ENCODE measurements at regions not wholly inside any gene's neighbourhood (a gene's known extent, or its start where the extent isn't known, plus 50 kb on each side); places are given as distances from the start of the nearest gene placed in this dataset.

DNA sequence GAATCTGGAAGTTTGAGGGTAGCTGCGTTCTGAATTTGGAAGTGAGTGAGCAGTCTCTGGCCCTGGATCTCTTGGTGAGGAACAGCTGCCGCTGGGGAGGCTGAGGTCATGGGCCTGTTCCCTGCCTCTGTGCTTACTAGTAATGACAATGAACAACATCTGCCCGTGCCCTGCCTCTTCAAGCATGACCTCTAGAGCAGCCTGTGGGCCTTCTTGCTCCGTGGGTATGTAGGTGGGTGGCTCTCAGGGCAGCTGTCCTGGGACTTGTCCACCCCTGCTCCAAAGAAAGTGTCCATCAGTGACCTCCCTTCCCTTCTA, 186.2 kb downstream of the CXCL12 start:
- DNase-seq (ENCODE audit: low read depth) = no peak

DNA sequence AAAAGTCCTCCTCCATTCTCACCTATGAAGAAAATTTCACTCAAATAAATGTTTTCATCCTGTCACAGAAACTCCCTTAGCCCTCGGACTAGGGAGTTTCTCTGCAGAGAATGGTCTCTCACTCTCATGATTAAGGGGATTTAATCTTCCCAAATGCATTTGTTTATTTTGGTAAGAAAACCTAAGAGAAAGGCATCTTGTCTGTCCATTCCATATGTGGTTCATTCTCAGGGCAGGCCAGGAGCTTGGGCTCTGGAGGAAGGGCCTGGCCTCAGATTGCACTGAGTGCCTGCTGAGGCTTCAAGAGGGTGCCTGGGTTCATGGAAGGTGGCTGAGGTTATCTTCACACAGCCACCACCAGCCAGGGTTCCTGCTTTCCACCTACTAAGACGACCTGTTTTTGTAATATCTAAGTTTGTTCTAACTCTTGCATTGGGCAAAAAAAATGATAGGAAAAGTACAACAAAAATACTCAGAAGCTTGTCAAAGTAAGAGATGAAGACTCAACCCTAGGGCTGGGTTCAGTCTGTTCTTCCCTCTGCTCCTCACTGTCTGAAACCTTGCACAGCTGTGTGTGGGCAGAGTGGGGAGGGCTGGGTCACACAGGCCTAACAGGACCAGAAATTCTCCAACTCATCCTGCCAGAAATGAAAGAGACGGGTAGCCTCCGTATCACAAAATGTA, 186.7 kb downstream of the CXCL12 start:
- DNase-seq (ENCODE audit: low read depth) = no peak

DNA sequence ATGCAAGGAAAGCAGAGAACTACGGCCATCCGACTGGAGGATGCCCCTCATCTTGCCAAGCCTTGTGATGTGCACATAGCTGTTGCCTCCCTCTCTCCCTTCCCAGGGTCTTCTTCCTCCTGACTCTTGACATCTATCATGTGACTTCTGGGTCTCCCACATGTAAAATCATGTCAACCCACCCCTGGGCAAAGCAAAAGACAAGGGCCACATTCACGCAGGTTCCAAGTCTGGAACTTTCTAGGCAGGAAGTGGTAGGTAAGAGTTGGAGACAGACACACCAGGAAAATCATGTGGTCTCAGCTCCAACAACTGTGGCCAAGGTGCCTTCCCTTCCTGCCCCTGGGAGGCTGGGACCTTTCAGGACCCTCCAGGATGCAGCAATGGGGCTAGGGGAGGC, 187.3 kb downstream of the CXCL12 start:
- DNase-seq (ENCODE audit: low read depth) = no peak

DNA sequence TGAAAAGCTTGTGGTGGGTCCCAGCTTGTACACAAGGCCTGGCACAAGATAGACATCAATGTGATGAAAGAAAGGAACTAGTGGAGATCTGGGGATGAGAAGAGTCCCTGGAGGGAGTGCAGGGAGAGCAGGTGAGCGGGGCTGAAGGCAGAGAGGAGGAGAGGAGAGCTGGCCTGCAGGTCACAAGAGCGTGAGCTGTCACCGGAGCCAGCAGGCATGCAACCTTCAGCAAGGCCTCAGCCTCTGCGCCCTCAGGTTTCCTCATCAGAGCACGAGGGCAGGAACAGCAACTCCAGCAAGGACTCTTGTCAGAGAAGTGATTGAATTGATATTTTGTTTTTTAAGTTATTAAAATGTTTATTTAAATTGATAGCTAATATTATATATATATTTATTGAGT, 188.6 kb downstream of the CXCL12 start:
- no peak for DNase-seq (ENCODE audit: low read depth)

DNA sequence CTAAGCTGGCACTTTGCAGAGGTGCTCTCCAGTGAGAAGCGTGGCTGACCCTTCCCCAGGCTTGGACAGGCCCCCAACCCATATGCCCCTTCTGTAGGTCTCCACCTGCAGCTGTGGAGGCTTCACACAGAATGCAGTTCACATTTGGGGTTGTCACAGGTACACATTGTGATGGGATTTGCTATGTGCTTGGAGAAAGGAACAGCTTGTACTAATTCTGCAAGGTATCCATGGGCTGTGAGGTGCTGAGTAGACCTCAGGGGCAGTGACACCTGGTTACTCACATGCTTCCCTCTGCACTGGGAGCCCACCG, 188.9 kb downstream of the CXCL12 start:
- DNase-seq (ENCODE audit: low read depth) = no peak

DNA sequence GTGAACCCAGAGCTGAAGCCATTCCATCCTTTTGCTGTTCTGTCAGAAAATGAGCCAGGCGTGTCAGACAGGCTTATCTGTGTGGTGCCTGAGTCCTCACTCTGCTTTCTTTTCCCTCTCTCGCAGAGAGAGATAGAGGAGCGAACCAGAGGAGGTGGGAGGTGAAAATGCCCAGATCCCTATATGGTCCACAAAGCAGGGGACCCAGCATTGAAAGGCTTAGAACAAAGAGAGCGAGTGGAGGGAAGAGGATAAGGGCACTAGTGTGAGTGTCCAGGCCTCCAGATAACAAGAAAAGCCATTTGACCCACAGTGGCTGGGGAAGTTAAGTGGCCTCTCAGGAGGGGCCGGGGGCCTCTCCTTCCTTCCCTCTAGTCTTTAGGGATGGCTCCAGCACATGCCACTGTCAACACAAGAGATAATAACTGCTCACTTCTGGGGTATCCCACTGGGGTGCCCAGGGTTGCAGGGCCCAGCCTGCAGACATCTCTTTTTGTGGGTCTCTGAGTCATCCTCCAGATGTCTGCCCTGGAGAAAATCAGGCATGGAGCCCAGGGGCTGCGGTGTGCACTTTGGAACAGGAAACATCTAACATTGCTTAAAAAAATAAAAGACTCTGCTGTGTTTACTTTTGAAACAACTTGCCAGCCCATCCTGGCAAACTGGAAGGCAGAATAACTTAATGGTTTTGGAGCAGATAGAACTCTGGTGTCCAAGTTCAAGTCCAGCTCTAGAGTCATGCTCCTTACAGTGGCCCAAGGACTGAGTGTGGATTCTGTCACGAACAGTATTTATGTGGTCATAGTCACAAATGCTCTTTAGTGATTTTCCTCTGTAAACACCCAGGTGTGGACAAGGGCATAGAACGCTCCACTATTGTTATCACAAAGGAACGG, 189.5 kb downstream of the CXCL12 start:
- peak; percentile 85 for DNase-seq (ENCODE audit: low read depth)

DNA sequence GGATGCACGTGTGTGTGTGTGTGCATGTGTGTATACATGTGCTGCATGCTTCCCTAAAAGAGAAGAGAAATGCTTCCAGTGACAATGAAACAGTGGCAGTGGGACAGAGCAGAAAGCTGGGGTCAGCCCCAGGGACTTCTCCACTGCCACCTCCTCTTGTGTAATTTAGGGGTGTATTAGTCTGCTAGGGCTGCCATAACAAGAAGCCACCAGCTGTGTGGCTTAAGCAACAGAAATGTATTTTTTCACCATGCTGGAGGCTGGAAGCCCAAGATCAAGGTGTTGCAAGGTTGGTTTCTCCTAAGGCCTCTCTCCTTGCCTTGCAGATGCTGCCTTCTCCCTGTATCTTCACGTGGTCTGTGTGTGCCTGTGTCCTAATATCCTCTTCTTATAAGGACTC, 190.5 kb downstream of the CXCL12 start:
- DNase-seq (ENCODE audit: low read depth) = no peak

DNA sequence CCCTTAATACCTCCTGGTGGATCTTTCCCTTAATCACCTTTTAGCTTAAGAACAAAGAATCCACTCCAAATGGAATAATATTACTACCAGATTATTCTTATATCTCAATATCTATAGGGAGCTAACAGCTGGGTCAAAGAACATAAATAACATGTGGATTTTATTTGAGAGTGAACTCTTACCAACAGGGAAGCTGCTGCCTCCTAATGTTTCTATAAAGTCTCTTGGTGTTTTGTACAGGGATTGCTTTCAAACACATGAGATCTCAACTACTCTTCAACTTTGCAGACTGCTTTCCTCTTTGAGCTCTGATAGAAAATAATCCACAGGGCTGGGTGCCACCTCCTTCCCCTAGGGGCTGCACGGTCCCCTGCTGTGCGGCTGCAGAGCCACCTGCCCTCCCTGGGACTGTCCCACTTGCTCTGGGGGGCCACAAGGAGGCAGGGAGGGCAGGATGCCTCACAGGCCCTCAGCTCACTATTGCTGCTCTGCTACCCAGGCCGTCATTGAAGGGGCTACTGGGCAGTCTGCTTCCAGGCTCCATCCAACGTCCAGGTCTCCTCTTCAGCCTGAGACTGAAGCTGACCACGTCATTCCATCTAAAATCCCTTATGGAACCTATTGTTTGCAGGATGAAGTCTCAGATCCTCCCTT, 191.2 kb downstream of the CXCL12 start:
- DNase-seq (ENCODE audit: low read depth) = no peak

DNA sequence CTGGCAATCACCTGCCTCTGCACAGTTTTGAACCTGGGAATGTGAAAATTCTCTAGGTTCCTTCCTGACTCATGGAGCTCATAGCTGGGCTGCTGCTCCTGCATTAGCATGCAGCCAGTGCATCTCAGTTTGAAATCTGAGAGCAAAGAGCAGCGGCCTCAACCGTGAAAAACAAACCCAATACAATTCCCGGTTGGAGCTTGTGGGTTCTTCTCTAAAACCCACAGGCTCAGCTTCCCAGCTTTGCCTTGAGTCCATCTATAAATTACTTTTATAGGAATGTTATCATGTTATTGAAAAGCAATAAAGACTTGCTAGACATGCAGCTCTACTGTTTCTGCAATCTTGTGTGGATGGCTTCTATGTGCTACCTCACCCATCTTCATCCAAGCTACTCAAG, 191.7 kb downstream of the CXCL12 start:
- no peak for DNase-seq (ENCODE audit: low read depth)

DNA sequence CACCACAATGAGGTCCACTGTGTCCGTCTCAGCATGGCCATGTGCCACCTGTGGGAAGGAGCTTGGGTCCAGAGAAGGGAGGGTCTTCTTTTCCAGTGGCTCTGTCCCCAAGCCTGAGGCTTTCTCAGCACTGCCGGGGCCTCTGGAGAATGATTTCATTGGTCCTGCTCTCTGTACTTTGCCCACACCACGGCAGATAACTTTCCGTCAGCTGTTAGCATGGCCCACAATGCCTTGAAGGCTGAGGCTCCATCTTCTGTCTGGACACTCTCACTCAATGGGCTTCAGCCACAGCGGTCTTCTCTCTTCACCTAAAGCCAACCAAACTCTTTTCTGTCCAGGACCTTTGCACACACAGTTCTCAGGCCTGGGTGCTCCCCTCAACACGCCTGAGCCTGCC, 192.5 kb downstream of the CXCL12 start:
- DNase-seq (ENCODE audit: low read depth) = no peak

DNA sequence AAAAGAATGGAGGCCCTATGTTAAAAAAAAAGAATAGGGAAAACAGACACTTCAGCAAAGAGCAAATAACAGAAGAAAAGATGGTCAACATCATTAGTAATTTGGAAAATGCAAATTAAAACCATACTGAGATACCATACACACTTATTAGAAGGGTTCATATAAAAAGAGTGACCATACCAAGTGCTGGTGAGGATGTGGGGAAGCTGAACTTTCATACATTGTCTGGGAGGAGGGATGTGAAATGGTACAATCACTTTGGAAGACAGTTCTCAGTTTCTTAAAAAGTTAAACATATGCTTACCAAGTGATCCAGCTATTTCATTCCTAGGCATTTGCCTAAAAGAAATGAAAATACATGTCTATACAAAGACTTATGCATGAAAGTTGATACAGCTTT, 194.4 kb downstream of the CXCL12 start:
- DNase-seq (ENCODE audit: low read depth) = no peak

DNA sequence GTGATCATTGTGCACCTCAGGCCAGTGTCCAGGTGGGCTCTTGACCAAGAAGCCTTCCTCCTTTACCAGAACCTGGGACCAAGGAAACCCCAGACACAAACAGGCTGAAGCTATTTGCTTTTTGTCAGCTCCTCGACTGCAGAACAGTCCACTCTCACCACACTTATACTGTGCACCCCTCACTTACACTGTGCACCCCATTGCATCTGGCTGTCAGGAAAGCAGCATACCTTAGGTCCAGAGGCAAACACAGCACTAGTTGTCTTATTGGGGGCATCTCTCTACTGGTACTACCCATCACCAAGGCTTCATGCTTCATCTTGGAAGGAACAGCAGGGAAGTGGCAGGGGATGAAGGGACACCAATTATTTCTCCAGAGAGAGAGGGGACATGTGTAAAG, 198.1 kb downstream of the CXCL12 start:
- no peak for DNase-seq (ENCODE audit: low read depth)

DNA sequence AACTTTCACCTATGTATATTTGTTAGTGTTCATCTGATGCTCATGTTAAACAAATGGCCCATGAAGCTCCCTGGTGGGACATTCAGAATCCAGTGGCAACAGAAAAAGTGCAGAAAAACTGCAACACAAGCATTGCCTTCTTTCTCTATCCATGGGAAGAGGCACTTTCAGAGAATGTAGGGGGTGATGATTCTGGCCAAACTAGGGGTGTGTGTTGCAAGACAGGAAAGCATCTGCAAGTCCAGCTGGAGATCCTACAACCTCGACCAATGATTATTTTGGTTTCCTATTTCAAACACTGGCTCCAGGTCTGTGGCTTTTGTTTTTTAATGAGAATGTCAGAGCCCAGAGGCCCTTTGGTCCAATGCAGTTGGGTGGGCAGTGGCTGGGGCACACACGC, 198.7 kb downstream of the CXCL12 start:
- no peak for DNase-seq (ENCODE audit: low read depth)

DNA sequence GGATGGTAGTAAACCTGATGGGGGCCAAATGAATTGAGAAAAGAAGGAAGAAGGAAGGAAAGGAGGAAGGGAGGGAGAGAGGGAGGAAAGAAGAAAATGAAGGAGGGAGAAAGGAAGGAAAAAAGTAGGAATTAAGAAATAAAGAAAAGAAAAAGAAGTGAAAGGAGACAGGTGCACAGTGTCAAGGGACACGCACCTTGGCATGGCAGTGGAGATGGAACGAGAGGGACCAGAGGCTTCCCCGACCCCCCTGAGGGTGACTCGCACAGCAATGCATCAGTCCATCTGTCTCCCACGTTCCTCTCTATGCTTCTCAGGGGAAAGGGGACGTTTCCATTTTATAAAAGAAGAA, 199.6 kb downstream of the CXCL12 start:
- no peak for DNase-seq (ENCODE audit: low read depth)

DNA sequence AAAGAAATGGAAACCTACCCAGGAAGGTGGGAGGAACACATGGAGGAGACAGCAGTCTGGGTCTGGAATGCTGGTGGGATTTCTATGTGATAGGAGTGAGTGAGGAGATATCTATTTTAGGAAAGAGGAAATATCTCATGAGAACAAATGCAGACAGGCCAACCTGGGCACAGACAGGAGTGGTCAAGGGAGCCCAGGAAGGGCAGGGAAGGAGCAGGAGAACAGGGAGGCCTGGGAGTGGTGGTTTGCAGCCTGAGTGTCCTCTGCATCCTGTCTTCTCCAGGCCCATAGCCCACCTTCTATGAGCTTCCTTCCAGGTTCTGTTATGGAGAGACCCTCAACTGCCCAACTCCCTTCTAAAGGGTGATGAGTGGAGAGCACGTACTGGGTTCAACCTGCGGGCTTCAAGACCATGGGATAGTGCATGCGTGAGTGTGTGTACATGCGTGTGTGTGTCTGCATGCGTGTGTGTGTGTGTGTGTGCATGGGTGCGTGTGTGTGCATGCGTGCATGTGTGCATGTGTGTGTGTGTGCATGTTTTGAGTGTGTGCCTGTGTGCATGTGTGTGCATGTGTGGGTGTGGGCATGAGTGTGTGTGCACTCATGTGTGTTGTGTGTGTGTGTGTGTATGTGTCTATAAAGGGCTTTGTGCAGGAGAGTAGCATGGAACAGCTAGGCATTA, 200.1 kb downstream of the CXCL12 start:
- DNase-seq (ENCODE audit: low read depth) = no peak

DNA sequence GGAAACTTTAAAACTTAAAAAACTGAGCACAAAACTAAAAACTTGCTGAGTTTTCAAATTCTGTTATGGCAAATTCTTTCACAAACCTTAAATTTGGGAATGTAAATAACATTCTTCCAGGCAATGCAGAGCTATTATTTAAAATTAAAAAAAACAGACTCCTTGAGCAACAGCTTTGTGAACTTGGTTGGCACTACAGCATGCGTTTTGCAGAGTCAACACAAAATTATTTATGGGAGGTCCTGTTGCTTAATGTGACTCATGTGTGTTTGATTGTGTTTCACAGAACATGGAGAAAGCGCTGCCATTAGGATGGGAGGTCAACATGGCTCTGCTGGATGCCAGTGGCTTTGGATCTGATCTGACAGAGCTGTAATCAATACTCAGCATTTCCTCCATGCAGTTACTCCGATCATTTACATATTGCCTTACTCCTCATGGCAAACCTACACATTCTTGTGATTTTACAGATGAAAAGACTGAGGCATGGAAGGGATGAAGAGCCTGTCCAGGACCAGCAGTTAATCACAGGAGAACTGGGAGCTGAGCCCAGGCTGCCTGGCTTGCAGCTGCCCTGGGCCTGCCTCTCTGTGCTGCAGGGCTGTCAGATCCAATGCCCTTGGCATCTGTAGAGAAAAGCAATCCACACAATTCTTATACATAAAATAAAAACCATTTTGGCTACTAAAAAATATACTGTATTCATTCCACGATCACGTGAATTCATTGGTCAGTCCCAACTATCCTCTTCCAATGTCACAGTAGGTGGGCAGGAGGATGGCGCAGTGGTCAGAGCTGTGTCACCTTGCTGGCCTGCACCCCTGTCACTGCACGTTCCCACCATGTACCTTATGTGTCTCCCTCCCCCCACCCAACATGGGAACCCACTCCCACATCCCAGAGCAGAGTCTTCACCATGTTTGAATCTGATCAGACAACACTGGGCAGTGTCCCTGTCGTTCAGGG, 200.9 kb downstream of the CXCL12 start:
- peak; percentile 24 for DNase-seq (ENCODE audit: low read depth)

DNA sequence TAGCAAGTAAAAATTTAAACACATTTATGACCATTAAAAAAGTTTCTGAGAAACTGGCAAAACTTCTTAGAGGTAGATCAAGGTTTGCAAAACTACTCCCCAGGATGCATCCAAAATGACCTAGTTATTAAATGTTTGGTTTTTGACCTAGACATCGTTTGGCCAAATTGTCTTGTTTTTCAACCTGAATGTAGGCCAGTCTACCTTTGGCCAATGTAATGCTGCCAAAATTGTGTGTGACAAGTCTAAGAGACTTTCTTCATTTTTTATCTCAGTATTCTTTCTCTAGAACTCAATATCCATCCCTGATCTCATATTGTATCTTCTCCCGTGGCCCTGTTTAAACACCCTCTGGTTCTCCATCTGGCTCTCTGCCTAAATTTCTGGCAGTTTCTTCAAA, 202.0 kb downstream of the CXCL12 start:
- no peak for DNase-seq (ENCODE audit: low read depth)

DNA sequence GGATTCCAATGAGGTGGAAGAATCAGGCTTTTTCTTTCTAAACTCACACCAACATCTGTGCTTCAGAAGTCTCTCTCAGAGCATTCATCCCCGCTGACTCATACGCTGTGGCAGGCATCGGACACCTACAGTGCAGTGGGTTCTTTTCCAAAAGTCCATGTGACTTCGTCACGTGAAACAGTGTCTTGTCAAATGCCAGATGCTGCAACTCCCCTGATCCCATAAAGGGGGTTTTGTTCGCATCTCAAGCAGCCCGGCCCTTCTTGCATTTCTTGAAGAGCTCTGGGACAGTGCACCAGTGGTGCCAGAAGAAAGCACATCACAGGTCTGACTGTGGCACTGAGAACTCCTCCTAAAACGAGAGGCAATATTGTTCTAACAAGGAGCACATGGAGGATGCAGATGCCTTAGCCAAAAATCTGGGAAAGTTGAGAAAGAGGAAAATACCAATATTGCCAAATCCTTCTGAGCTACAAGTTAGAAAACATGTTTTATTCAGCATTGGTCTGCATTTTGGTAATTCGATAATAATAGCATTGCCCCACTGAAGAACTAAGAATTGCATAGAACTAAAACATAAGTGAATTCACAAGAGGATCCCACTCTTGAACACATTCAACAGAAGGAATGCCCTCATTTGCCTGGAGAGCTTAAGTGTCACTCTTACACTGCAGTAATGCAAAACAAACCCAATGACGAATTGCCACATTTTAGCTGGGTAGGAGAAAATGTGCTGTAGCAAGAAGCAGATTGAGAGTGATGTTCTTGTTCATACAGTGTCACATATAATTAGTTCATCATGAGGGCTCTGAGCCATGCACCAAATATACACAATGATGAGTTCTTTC, 204.4 kb downstream of the CXCL12 start:
- DNase-seq (ENCODE audit: low read depth) = peak; percentile 48

DNA sequence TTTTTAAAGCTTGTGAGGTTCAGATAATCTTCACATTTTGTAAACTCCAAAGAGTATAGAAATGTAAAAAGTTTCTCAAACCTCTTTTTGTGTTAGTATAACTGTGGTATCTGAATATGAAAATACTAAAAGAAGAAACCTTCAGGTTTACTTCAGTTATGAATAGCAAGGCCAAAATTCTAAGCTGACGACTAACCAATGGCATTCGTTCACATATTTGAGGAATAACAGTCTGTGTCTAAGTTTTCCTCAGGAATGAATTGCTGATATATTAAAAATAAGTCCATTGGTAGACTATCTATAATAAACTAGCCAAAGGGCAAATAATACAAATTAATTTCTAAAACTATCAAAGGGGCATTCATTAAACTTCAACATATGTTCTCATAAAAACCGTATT, 206.0 kb downstream of the CXCL12 start:
- DNase-seq (ENCODE audit: low read depth) = no peak

DNA sequence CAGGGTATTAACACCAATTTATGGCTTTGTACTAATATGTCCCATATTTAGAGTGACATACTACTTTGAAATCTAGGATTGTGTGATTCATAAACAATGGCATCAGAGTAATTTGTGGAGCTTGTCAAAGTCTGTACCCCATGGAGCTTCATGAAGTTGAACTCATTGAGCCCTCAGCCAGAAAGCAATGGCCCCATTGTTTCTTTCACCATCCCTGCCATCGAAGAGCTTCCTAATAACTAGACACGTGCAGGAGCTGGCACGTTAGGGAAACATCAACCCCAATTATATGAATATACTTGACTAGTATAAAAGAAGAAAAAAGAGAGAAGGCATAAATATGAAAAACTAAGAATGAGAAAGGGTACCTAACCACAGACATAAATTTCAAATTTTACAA, 206.6 kb downstream of the CXCL12 start:
- no peak for DNase-seq (ENCODE audit: low read depth)

DNA sequence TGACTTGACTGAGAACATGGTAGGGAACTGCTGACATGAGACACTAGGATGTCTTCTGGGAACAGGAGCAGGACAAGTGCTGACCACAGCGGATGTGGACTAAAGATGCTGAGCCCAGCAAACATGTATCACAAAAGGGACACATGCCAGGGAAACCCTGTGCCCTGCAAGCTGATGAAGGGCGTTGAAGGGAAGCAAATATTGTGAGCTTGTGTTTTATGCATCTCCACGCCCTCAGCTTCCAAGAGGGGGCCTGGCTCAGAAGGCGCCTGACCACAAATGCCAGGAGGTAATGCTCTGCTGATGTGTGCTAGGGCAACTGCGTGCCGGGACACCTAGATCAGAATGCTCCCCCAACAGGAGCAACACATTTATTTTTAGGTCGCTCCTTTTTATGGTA, 207.3 kb downstream of the CXCL12 start:
- no peak for DNase-seq (ENCODE audit: low read depth)
